ENCODE measurements at regions not wholly inside any gene's neighbourhood (a gene's known extent, or its start where the extent isn't known, plus 50 kb on each side); places are given as distances from the start of the nearest gene placed in this dataset.

DNA sequence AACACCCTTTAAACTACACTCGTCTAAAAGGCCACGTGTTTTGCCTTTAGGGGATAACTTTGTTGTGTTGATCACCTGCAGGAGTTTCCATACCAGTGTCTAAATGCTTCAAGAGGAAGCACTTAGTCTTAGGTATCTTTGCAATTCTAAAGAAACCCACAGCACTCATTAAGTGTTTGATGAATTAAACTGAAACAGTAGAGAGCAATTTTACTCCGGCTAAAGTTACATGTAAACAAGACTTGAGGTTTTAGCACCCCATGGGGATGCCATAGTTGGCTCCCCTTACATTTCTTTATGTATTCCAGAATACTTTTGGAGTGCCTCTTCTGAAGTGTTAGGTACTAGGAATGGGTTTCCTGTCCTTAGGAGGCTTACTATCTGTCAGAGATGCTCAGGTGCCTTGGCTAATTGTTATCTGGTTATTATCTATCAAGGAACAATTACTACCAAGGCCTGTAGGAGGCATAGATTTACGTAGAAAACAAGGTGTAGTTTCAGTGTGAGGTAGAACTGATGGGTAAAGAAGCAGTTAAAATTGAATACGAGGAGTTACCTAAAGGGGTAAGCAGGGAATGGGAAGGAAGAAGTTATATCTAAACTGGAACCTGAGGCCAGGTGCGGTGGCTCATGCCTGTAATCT, 176.8 kb upstream of the SAMSN1 start:
- no peak for TF ChIP-seq CTCF (IDR thresholded peaks at IDR 0.05)
- TF ChIP-seq PBX3 (IDR thresholded peaks at IDR 0.05): no peak
- TF ChIP-seq EZH2phosphoT487 (IDR thresholded peaks at IDR 0.05; ENCODE audit: borderline replicate concordance, low read depth): no peak
- no peak for TF ChIP-seq TAF1 (IDR thresholded peaks at IDR 0.05; ENCODE audit: borderline replicate concordance, low read depth, low read length)
- no peak for TF ChIP-seq JUND (IDR thresholded peaks at IDR 0.05)
- TF ChIP-seq RAD21 (IDR thresholded peaks at IDR 0.05; ENCODE audit: low read length): no peak
- no peak for TF ChIP-seq MXI1 (IDR thresholded peaks at IDR 0.05; ENCODE audit: low read depth, low read length)
- TF ChIP-seq RCOR1 (IDR thresholded peaks at IDR 0.05; ENCODE audit: low read length): no peak
- TF ChIP-seq POLR2AphosphoS5 (IDR thresholded peaks at IDR 0.05; ENCODE audit: low read depth, low read length): no peak
- TF ChIP-seq FOXJ3 (CRISPR knock-in tag; IDR thresholded peaks at IDR 0.05): no peak
- TF ChIP-seq EP300 (IDR thresholded peaks at IDR 0.05; ENCODE audit: borderline replicate concordance in 1 of 2, low read depth in 1 of 2, low read length in 1 of 2): no peak
- no peak for TF ChIP-seq NFIC (IDR thresholded peaks at IDR 0.05; ENCODE audit: borderline replicate concordance)

All from SK-N-SH (cell line).